ENCODE measurements at regions not wholly inside any gene's neighbourhood (a gene's known extent, or its start where the extent isn't known, plus 50 kb on each side); places are given as distances from the start of the nearest gene placed in this dataset.

GRCh38 chr16:61596655-61597054 lies 439.6 kb downstream of the CDH8 start:
- no peak for DNase-seq

DNA sequence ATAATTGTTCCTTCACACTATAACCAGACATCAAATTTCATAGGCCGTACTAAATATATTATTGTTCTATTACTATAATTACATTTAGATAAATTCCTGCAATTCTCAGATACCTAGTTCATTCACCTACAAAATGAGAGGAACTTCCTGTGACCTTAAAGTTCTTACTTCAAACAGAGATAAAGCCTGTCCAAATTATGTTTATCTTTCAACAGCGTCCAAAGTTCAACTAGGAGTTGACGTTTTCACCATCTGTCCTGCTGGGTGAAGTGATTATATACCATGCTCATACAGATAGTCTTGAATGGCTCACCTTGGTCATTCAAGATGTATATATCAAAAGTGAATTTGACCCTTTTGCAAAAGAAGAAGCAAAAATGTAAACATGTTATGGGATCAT lies 440.6 kb downstream of the CDH8 start:
- no peak for DNase-seq

DNA sequence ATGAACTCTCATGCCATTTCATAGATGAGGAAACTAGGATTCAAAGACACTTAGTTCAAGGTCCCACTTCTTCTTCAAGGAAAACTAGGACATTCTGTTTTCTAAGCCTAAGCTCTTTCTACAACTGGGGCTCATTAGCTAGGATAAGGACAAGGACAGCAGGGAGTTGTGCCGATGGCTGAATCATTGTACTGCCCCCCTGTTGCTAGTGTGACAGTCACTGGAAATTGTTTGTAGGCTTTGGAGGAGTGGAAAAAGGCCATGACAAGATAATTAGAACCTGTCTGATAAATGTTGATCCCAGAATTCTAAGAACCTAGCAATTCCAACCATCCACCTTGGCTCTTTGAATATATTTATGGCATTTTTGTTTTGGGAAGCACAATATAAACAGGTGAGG lies 445.7 kb downstream of the CDH8 start:
- DNase-seq: no peak

- DNase-seq: no peak
These were observed 448.7 kb downstream of the CDH8 start for GRCh38 chr16:61587526-61587925.

DNA sequence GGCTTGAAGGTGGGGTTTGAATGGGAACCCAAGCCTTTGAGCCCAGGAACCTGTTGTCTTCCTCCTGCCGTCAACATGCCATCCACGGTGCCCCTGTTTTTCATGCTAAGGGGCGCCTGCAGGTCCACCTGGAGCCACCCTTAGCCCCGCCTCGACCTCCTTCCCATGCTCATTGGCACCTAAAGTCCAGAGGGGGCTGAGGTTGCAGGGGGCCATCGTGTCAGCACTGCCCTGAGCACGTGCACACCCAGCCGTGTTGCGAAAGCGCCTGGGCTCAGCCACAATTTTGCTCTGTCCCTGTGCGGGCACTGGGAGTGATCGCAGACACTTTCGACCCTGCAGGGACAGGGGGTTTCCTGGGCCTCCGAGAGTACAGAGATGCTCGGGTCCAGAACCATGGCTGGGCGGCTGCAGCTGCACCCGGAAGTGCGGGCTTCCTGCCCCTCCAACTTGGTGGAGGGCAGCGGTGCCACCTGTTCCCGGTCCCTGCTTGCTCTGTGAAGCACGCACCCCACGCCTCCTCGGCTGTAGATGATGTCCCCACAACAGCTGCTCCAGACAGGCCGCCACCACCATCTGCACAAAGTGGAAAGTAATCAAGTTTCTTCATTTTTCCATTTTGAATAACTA lies 454.7 kb downstream of the CDH8 start:
- DNase-seq: no peak

DNA sequence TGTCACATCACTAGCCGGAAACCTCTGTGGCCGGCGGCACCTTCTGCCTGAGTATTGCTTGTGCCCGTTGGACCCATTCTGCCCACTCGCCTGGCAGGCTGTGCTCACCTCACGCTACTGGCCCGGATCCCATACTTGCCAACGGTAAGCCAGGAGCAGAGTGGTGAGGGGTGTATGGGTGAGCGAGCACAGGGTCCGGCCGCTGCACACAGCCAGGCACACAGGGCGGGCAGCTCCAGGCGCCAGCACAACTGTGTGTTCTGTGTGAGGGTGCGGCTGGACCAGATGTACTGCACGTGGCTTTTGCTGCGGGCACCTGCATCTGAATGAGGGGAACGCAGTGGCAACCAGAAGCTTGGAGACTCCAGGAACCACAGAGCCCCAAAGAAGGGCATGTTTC lies 455.7 kb downstream of the CDH8 start:
- DNase-seq: no peak

DNA sequence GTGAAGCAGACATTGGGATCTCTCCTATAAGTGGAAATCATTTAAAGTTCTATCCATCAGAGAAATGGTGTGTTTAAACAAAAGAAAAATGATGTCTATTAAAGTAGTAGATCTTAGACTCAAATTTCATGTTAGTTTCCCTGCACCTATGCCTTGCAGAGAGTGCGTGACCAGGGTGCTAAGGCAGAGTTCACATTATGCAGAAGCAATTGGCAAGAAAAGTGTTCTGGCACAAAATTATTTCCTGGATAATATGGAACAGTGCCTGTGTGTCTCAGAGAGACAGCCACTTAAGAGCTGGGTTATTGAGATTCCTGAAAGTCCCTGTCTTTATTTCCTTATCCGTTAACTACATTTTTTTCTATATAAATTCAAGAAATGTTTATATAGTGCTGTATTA lies 457.0 kb downstream of the CDH8 start:
- DNase-seq: no peak

DNA sequence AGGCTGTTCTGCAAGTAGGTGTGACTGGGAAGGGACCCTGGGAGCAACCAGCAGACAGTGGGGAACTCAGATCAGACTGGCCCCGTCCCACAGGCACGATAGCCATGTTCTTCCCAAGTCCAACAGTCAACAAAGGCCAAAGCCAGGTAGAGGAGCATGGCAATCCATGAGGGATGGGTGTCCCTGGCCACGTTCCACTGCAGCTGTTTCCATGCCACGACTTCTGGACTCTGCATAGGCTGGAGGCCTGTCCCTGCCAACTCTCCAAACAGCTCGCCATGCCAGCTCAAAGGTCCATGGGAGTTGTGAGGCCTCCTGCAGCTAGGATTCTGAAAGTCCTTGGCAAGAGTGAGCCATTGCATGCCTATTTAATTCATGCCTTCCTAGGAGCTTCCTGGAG lies 459.8 kb downstream of the CDH8 start:
- DNase-seq: no peak

- no peak for DNase-seq
These were observed 460.6 kb downstream of the CDH8 start for GRCh38 chr16:61575617-61576016.

GRCh38 chr16:61569028-61569427 lies 467.2 kb downstream of the CDH8 start:
- no peak for DNase-seq

DNA sequence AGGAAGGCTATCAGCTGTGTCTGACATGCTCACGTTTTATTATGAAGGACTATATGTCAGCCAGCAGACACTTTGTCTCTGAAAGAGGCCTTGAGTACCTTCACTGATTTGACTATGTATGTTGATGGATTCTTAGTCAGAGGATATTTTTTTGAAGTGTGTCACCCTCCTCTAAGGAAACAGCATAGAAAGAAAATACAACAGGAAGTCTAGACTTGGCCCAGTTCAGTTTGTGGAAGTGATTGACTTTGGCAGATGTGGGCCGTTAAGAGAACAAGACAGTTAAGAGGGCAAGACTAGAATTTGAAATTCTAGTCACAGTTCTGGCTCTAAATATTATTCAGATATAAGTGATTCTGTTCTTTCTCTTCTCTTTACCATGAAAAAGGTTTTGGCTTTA lies 471.5 kb downstream of the CDH8 start:
- no peak for DNase-seq

GRCh38 chr16:61555718-61556441 lies 480.4 kb downstream of the CDH8 start:
- no peak for DNase-seq

- no peak for DNase-seq
These were observed 486.9 kb downstream of the CDH8 start for GRCh38 chr16:61549327-61549726.

DNA sequence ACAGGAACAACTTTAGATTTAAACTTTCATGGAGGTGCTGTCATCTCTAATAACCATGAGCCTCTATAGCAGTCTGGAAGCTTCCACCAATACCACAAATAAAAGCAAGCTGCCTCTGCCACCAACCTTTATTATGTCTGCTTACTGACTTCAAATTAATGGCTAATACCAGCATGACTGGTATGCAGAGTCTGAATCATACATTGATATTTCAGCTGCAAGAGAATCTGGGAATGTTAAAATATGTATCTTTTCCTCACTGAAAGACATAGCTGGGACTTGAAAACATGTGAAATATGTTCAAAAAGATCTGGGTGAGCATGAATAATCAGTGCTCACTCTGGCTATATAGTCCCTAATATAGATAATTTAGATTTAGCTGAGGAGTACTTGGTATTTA lies 488.6 kb downstream of the CDH8 start:
- DNase-seq: no peak

- DNase-seq: no peak
These were observed 492.1 kb downstream of the CDH8 start for GRCh38 chr16:61544165-61544564.

- DNase-seq: no peak
These were observed 496.0 kb downstream of the CDH8 start for GRCh38 chr16:61540216-61540615.

DNA sequence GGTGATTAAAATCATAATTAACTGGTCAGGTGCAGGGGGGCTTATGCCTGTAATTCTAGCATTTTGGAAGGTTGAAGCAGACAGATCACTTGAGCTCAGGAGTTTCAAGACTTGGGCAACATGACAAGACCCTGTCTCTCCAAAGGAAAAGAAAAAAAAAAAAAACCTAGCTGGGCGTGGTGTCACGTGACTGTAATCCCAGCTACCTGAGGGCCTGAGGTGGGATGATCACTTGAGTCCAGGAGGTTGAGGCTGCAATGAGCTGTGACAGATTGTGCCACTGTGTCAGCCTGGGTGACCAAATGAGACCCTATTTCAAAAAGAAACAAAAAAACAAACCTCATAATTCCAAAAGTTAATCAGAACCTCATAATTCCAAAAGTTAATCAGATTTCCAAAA lies 505.5 kb downstream of the CDH8 start:
- DNase-seq: no peak

GRCh38 chr16:61500851-61501250 lies 535.4 kb downstream of the CDH8 start:
- DNase-seq: no peak

DNA sequence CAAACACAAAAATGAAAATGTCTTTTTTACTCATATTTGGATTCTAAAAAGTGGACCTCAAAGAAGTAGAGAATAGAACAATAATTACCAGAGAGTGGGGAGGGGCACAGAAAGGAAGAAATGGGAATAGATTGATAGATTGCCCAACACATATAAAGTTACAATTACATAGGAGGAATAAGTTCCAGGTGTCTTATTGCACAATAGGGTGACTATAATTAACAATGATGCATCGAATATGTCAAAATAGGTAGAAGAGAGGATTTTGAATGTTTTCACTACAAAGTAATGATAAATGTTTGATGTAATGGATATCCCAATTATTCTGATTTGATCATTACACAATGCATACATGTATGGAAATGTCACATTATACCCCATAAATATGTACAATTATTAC lies 556.0 kb downstream of the CDH8 start:
- DNase-seq: no peak

- no peak for DNase-seq
These were observed 564.5 kb downstream of the CDH8 start for GRCh38 chr16:61471737-61472136.

GRCh38 chr16:61471023-61471422 lies 565.2 kb downstream of the CDH8 start:
- no peak for DNase-seq

GRCh38 chr16:61465285-61465684 lies 571.0 kb downstream of the CDH8 start:
- no peak for DNase-seq

DNA sequence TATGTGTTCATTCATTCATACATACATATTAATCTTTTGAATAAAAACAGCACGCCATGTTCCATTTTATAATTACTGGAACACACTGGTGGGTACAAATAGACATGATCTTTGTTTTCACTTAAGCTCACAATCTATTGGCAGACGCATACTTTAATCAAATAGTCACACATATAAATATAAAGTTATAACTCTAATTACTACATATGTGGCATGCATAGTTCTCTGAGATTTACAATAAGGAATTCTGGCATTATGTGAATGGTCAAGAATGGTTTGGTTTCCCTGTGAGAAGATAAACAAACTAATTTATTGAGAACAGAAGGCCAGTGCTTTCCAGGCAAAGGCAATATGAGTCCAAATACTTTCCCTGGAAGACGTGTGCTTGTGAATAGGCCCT lies 576.2 kb downstream of the CDH8 start:
- no peak for DNase-seq

DNA sequence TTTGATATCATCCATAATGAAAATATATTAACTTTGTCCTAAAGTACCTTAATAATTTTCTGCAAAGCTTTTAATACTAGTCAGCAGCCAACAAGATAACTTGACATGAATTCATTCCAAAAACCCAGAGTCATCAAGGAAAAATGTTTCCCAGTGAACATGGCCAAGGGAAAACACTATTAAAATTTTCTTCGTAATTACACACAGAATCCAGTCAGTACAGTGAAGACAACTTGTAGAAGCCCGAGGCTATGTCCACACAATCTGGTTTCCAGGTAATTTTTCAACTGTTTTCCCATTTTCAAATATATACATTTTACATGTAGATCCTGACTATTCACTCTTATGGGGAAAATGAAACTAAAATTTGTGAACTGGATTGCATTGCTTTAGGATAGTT lies 600.9 kb downstream of the CDH8 start:
- no peak for DNase-seq

GRCh38 chr16:61432421-61432820 lies 603.8 kb downstream of the CDH8 start:
- DNase-seq: no peak
